ENCODE measurements at regions not wholly inside any gene's neighbourhood (a gene's known extent, or its start where the extent isn't known, plus 50 kb on each side); places are given as distances from the start of the nearest gene placed in this dataset.

DNA sequence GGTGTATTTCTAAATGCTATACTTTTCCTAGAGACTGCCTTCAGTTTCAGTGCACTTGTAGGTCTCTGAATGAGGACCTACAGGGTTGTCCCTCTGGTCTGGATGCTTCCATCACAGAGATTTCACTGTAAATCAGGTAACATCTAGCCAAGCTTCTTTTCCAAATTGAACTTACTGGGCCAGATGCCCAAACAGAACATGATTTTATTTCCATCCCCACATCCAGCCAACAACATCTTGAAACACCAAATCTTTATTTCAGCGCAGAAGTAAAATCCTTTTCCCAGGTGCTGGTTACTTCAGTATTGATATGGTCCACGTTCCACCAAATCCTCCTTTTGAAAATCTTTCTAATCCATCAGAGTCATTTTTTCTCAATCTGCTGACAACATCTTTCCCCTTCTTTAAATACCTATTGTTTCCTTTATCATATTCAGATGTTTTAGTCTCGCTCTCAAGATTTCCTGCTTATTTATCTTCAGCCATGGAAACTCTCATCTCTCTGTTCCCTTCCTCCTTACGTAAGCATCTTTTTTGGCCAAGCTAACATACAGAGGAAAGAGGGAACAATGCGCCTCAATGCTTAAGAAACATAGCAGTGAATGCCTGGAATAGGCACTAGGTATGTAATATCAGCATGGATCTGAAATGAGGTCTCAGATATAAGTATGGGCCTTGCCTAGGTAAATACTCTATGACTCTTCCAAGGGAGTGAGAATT lies 201.2 kb upstream of the MTNR1B start:
- no peak for DNase-seq

DNA sequence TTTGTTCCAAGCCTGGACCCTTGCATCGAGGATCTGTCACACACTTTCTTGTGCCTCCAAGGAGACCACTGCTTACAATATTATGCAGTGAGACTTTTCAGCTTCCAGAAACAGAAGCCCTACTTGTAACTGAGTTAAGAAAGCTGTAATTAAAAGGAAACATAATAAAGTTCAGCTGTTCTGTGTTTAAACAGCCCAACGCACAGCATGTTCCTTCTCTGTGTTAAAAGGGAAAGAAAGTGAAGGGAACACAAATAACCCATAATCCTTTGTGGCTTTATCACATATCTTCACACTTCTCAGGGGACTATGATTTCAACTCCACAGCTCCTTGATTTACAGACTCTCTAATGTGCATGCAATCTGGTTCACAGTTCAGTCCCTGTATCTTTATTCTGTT lies 200.3 kb upstream of the MTNR1B start:
- DNase-seq = no peak

DNA sequence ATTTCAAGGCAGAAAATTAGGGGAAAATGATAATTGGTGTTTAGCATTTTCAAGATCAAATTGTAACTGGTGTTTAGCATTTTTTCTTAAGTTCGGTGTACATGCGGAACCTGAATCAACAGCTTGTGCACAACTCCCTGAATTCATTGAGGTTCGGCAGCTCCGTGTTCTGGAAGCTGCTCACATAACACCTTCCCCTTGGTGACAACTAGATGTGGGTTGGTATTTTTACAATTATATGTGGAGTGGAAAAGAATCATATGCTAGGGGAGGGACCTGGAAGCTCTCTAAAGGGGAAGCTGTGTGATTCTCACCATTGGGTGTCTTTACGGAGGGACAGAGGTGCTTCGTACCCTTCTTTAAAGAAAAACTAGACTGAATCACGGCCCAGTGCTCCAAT lies 199.0 kb upstream of the MTNR1B start:
- no peak for DNase-seq

DNA sequence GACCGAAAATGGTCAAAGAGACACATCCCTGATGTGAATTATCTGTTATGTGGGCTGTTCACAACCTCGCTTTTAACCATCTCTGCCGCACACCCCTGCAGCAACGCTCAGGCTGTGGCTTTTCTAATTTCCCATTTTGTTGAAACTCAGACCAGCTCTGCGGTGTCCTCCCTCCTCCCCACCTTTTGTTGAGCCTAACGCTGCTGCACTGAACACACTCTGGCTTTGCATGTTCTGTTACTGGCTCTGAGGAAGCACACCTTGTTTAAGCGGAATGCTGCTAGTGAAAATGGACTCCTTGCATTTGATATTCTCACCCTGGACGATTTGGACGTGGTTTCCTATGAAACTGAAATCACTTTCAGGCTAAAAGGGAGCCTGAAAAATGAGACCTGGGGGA lies 198.5 kb upstream of the MTNR1B start:
- DNase-seq = no peak

DNA sequence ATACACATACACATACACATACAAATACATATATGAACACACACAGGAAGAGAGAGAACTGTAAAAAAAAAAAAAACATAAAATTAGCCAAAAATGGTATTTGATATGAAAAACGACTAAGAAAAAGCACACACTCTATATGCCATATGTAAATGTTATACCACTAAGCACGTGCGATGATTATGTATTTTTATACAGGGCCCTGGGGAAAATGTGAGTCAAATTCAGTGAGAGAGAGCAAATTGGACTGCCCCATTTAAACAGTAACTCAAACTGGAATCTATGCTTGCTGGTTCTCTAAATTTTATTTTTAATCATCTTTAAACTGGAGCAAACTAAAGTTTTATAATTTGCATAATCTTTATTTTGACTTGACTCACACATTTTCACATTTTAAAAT lies 197.8 kb upstream of the MTNR1B start:
- no peak for DNase-seq

DNA sequence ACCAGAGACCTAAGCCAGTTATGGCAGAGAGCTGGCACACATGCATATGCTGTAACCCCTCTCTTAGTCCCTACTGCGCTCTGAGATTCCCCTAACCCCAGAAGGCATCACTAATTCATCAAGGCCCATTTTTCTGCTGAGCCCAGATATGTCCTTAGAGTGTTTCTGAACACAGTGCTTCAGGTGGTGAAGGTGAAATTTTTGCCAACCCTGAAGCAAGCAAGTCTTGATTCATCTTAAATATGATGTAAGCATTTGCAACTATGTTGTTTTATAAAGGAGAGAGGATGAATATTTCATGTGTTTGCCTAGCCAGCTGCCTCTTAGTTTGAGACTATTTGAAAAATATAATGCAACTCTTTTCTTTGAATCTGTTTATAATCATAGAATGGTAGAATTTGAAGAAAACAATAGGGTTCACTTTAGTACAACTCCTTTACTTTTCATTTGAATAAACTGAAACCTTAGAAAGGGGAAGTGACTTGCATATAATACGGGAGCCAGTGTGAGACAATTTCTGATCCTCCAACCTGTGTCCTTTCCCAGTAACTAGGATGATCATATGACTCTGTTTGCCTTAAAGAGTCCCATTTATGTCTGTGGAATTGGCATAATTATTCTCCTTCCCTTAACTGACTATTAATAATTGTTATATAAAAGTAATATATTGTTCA lies 194.3 kb upstream of the MTNR1B start:
- no peak for DNase-seq

DNA sequence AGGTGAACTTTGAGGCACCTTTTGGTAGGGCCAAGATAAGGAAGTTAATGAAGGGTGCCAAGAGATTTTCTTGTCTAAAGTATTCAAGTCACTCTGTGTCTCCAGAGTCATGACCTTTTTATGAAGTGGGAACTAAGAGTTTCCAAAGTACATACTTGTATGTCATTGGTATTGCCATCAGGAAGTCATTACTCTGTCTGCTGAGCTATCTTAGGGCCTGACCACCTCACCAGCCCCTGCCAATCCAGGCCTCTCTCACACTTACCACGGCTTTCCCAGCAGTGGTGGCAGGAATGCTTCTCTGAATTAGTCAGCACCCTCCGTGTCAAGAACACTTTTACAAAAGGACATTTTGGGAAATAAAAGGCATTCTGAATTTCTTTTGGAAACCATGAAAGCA lies 192.8 kb upstream of the MTNR1B start:
- no peak for DNase-seq

DNA sequence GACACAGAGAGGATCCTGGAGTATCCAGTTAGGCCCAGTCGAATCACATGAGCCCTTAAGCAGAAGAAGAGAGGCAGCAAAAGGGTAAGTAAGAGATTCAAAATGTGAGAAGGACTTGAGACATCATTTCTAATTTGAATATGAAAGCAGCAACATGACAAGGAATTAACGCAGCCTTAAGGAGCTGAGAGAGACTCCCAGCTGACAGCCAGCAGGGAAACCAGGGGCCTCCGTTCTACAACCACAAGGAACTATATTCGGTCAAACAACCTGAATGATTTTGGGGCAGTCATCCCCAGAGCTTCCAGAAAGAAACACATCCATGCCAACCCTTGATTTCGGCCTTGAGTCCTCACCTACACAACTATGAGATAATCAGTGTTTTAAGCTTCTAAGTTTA lies 189.7 kb upstream of the MTNR1B start:
- DNase-seq = no peak

DNA sequence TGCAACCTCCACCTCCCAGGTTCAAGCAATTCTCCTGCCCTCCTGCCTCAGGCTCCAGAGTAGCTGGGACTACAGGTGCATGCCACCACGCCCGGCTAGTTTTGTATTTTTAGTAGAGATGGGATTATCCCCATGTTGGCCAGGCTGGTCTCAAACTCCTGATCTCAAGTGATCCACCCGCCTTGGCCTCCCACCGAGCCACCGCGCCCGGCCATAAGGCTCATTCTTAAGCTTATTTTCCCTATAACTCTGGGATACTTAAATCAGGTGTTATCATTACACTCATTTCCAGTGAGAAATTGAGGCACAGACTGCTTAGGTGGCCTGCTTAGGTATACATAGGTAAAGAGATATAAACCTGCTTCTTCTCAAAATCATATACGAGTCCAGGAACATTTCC lies 188.3 kb upstream of the MTNR1B start:
- no peak for DNase-seq

DNA sequence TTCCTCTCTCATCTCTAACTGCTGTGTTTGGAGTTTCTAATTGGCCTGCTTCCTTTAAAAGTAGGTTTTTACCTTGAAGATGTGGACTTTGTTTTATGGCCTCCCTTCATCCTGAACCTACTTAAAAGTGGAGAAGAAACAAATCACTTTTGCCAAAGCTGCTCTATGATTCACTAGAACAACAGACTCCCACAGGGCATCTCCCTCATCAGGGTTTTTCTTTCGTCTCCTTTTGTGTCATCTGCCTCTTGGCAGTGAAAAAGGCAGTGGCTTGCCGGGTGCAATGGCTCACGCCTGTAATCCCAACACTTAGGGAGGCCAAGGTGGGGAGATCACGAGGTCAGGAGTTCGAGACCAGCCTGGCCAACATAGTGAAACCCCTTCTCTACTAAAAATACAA lies 186.6 kb upstream of the MTNR1B start:
- DNase-seq = no peak

DNA sequence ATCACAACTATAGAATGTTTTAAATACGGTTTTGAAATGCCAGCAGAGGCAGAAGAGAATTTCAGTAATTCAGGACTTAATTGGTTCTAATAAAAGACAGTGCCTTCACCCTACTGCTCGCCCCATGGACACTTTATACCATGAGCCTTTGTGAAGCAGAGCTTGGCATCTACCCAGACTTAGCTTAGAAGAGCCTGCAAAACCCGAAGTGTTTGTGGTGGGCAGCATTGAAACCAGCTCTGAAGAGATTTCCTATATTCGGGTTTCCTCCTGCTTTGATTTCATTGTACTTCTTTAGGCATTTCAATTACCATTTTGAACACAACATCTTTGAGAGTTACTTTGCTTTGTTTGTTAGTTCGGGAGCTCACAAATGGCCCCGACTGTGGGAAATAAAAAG lies 185.1 kb upstream of the MTNR1B start:
- no peak for DNase-seq

DNA sequence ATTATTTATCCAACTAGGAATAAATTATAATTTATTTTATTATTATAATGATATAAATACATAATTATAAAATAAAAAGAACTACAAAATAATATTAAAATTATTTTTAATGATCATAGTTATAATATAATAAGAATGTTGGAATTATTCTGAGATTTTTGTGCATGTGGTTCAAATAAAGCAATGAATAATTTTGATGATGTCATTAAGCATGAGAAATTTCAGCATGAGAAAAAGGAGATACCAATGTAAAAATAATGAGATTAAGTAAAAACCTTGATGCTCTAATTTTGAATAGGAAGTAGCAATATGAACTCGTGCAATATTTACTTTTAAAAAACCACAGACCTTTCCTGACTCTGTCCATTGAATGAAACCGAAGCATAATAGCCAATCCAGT lies 181.8 kb upstream of the MTNR1B start:
- no peak for DNase-seq

DNA sequence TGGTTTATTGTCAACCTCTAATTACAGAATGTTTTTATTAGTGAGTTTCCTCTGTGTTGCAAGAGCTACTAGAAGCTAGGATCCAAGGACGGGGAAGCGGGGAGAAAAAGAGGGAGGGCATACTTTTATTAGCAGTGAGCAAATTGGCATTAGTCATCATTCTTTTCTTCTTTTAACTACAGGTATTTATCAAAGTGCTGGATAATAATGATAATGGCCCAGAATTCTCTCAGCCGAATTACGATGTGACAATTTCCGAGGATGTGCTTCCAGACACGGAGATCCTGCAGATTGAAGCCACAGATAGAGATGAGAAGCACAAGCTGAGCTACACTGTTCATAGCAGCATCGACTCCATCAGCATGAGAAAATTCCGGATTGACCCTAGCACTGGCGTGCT lies 179.7 kb upstream of the MTNR1B start:
- DNase-seq = no peak

DNA sequence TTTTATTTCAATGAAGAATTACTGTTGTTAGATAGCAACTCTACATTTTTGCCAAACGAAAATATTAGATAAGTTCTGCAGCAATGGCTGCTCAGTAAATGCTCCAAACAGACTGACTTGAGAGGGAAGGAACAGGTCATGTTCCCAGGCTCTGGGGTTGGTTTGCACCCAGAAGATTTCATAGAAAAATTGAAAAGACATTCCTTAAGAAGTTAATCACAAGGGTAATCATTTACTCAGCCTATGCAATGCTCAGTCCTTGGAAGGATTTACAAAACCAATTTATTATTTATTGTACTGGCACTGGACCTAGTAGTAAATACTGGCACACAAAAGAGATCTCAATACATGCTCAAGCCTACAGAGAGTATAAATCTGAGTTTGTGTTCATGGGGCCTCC lies 179.1 kb upstream of the MTNR1B start:
- DNase-seq = no peak

DNA sequence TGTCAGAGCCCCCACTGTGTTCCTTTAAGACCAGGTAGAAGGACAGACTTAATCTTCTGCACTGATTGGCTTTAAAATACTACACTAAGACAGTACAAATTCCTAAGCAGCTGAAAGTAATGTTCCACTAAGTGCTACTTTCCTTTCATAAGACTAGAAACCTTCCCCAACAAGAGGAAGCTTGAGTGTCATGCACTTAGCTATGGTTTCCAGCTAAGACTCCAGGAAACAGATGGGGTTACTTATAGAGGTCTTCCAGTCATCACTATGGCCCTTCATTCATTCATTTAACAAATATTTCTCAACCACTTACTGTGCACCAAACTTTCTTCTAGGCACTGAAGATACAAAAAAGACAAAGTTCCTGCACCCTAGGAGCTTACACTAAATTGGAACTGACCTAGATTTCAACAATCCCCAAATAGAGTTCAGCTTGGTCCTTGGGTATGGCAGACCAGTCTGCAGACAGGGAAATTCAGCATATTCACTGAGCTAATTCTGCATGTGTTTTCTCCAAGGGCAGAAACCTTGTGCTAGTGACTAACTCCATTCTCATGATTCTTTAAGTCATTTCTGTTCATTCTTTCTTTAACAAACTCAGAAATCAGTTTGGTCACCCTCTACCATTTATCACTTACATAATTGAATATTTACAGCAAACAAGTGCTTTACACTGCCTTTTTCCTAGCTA lies 178.4 kb upstream of the MTNR1B start:
- no peak for DNase-seq

DNA sequence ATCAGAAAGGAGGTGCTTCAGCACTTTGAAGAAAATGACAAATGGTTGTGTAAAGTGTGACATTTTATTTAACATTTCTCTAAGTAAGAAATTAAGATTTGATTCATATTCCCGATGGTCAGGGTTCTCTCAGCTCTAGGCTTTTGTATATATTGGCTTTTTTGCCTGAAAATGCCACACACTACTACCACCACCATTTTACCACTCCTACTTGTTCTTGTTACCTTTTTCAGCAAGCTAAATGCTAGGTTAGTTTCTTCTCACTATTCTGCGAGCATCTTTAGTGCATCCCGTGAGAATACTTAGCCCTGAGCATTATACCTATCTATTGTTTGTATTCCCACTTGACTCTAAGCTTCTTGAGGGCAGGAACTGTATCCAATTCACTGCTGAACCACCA lies 177.6 kb upstream of the MTNR1B start:
- DNase-seq = no peak

DNA sequence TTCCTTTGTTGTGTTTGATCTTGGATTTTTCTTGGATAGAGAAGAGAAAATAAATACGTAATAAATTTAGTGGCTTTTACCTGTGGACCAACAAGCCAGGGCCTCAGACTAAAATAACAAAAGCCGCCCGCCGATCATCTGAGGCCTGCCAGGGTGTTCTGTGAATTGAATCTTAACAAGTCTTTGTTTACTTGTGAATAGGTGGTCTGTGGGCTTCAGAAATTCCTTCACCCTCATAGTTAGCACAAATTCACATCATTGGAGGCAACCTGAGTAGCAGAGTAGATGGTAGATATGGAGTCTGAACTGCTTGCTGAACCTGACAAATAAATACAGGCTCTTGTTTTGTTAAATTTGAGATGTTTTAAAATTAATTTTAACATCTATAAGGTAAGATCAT lies 176.3 kb upstream of the MTNR1B start:
- DNase-seq = no peak

DNA sequence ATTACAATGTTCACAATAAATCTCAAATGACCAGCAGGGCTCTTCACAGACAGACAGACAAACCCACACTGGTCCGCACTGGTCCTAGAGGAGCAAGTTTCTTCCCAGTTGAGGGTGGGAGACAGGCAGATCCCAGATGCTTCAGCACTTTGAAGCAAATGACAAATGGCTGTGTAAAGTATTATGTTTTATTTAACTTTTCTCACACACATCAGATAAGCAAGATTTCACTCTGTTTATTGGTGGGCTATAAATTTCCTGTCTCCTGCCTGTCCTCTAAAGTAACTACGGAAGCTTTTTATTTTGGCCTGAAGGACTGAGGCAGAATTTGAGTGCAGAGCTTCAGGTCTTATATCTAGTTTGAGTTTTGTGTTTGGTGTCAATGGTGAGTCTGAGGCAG lies 174.7 kb upstream of the MTNR1B start:
- no peak for DNase-seq

DNA sequence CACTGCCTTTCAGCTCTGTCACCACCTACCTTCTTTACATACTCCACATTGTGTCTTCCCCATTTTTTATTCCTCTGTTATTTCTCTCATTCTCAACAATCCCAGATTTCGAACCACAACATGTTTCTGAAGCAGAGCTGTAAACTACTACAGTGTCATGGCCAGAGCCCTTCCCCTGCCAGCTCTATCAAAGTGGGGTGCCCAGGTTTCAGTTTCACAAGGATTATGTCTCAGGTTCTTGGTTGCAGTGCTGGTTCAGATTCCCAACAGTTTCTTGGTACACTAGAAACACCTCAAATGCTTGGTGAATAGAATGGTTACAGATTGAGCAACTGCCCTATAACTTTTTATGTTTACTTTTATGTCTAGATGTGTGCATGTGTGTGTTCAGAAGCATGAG lies 172.7 kb upstream of the MTNR1B start:
- DNase-seq = no peak

DNA sequence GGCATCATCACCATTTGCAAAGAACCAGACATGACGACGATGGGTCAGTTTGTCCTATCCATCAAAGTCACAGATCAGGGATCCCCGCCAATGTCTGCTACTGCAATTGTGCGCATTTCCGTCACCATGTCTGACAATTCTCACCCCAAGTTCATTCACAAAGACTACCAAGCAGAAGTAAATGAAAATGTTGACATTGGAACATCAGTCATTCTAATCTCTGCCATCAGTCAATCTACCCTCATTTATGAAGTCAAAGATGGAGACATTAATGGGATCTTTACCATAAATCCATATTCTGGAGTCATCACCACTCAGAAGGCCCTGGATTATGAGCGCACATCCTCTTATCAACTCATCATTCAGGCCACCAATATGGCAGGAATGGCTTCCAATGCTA lies 171.6 kb upstream of the MTNR1B start:
- DNase-seq = no peak

DNA sequence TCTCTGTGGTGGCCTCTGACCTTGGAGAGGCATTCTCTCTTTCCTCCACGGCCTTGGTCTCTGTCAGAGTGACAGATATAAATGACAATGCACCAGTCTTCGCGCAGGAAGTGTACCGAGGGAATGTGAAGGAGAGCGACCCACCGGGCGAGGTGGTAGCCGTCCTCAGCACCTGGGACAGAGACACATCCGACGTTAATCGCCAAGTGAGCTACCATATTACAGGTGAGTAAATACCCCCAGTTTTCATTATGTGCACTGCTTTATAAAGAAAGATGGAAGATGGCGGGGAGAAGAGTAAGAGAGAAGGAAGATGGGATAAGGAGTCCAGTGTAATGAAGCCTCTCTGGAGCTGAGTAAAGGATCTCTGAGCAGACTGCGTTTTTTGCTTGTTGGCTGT lies 167.8 kb upstream of the MTNR1B start:
- DNase-seq = no peak

DNA sequence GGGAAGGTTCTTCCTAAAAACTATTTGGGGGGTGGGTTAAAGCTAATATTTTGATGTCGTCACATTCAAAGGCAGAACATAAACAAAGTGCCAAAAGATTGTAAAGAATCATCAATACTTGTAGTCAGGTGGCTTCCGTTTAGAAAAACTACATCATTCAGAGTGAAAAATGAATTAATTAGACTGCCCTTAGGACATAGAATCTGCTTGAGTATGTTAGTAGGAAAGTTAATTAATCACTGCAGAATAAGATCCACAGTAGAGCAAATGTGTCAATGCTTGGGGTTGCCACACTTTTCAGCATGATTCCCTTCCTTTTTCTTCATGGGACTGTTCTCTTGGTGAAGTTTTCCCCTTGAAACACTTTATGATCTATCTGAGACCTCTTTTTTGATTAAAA lies 166.8 kb upstream of the MTNR1B start:
- no peak for DNase-seq

DNA sequence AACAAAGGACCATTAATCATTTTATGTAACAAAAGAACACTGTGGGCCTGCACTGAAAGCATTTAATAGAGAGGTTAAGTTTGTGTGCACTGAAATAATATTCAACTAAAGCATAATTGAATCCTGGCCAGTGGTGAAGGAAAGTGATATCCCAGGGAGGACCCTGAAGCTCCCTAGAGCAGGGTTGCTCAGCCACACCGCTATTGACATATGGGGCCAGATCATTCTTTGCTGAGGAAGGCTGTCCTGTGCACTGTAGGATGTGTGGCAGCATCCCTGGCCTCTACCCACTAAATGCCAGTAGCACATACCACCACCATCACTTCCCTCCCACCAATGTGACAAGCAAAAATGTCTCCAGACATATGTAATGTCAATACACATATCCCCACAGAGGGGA lies 166.1 kb upstream of the MTNR1B start:
- DNase-seq = no peak

DNA sequence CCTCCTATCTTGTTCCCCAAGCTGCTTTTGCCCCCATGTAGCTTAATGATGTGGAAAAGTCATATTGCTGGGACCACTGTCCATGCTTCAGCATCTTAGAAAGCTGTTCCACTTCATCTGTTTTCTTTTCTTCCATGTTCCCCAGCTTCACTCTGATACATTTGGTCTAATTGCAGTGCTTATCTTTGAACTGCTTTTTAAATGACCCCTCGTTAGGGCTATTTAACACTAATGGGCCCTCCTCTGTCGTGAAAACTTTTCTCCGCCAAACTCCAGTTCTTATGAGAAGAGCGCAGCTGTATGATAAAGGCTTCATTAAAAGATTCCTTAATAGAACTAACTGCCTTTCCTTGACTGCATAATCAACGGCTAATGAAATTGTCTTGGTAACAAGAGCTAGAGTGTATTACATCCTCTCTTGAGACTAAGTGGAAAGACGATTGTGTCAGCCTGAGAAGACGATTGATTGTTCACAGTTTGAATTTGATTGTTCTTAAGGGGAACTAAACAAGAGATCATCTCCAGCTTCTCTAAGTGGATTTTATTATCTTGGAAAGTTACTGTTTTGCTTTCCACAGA lies 165.0 kb upstream of the MTNR1B start:
- DNase-seq = no peak
